C4-2B (cell line): ENCODE measurements at regions not wholly inside any gene's neighbourhood (a gene's known extent, or its start where the extent isn't known, plus 50 kb on each side); places are given as distances from the start of the nearest gene placed in this dataset.

Experiments used
- CTCF ChIP-seq: fragments of 450-650 bp; conservative IDR thresholded peaks from 2 replicates; pipeline ENCODE4 v1.5.1; 2017; ENCODE audit warnings: mild to moderate bottlenecking
- ZFX ChIP-seq: fragments of 450-650 bp; IDR thresholded peaks from 2 replicates; pipeline ENCODE4 v1.6.1; 2017

DNA sequence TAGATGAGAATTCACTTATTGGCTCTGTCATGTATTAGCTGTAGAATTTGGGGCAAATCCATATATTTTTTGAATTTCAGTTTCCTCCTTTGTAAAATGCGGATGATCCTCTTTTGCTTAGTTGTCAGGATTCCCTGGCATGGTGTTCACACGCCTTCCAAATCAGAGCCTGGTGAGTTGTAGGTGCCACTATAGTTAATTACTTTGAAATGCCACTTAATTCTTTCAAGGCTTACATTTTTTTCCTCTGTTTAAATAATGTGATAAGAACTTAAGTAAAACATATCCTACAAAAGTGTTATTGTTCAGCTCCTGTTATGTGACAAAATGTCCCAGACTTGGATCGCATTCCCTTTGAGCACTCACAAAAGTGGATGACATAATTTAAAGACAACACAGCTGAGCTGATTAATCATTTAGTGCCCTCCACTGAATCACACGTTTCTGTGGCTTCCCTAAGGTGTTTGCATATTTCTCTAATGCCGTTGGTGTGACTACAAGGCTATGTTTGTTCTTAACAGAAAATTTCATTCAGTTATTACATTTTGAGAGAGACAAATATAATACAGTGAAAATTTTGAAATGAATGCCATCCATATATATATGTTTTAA is 471.2 kb upstream of the CHST9 start:
- TF ChIP-seq CTCF (no peak), ZFX (no peak)
